ENCODE measurements at regions not wholly inside any gene's neighbourhood (a gene's known extent, or its start where the extent isn't known, plus 50 kb on each side); places are given as distances from the start of the nearest gene placed in this dataset.

GRCh38 chr14:104320611-104321086 is 182.3 kb downstream of the KIF26A start:
- no peak for DNase-seq (ENCODE audit: insufficient read length)
- TF ChIP-seq POLR2AphosphoS5 (IDR thresholded peaks at IDR 0.05; ENCODE audit: low read depth, low read length) (no peak), POLR2A (IDR thresholded peaks at IDR 0.05; ENCODE audit: low read depth, low read length) (no peak), TAF1 (IDR thresholded peaks at IDR 0.05; ENCODE audit: borderline replicate concordance, low read depth, low read length) (no peak)
- no peak for FAIRE-seq

GRCh38 chr14:104321088-104321801 is 182.9 kb downstream of the KIF26A start:
- DNase-seq (ENCODE audit: insufficient read length) (no peak), FAIRE-seq (no peak)
- TF ChIP-seq TAF1 (IDR thresholded peaks at IDR 0.05; ENCODE audit: borderline replicate concordance, low read depth, low read length) (no peak), POLR2A (IDR thresholded peaks at IDR 0.05; ENCODE audit: low read depth, low read length) (no peak), POLR2AphosphoS5 (IDR thresholded peaks at IDR 0.05; ENCODE audit: low read depth, low read length) (no peak)

- TF ChIP-seq POLR2A (IDR thresholded peaks at IDR 0.05; ENCODE audit: low read depth, low read length) (no peak), POLR2AphosphoS5 (IDR thresholded peaks at IDR 0.05; ENCODE audit: low read depth, low read length) (no peak), TAF1 (IDR thresholded peaks at IDR 0.05; ENCODE audit: borderline replicate concordance, low read depth, low read length) (no peak)
- DNase-seq (ENCODE audit: insufficient read length) (no peak), FAIRE-seq (no peak)
Measured at GRCh38 chr14:104321802-104322130, 183.4 kb downstream of the KIF26A start.

- no peak for DNase-seq (ENCODE audit: insufficient read length)
- no peak for FAIRE-seq
- TF ChIP-seq POLR2A (IDR thresholded peaks at IDR 0.05; ENCODE audit: low read depth, low read length), result no peak
- no peak for TF ChIP-seq TAF1 (IDR thresholded peaks at IDR 0.05; ENCODE audit: borderline replicate concordance, low read depth, low read length)
- TF ChIP-seq POLR2AphosphoS5 (IDR thresholded peaks at IDR 0.05; ENCODE audit: low read depth, low read length), result no peak
Measured at GRCh38 chr14:104322531-104323366, 184.4 kb downstream of the KIF26A start.

GRCh38 chr14:104323551-104324175 is 185.3 kb downstream of the KIF26A start:
- TF ChIP-seq TAF1 (IDR thresholded peaks at IDR 0.05; ENCODE audit: borderline replicate concordance, low read depth, low read length), result no peak
- no peak for TF ChIP-seq POLR2AphosphoS5 (IDR thresholded peaks at IDR 0.05; ENCODE audit: low read depth, low read length)
- TF ChIP-seq POLR2A (IDR thresholded peaks at IDR 0.05; ENCODE audit: low read depth, low read length), result no peak
- no peak for FAIRE-seq
- DNase-seq (ENCODE audit: insufficient read length), result no peak

- TF ChIP-seq POLR2A (IDR thresholded peaks at IDR 0.05; ENCODE audit: low read depth, low read length) (no peak), TAF1 (IDR thresholded peaks at IDR 0.05; ENCODE audit: borderline replicate concordance, low read depth, low read length) (no peak), POLR2AphosphoS5 (IDR thresholded peaks at IDR 0.05; ENCODE audit: low read depth, low read length) (no peak)
- FAIRE-seq (no peak), DNase-seq (ENCODE audit: insufficient read length) (no peak)
Measured at GRCh38 chr14:104326848-104327247, 188.5 kb downstream of the KIF26A start.

- FAIRE-seq (no peak), DNase-seq (ENCODE audit: insufficient read length) (no peak)
Measured at GRCh38 chr14:104328607-104329006, 190.2 kb downstream of the KIF26A start.

GRCh38 chr14:104329793-104330192 is 191.4 kb downstream of the KIF26A start:
- FAIRE-seq (no peak), DNase-seq (ENCODE audit: insufficient read length) (no peak)
- TF ChIP-seq POLR2AphosphoS5 (IDR thresholded peaks at IDR 0.05; ENCODE audit: low read depth, low read length), result no peak
- no peak for TF ChIP-seq TAF1 (IDR thresholded peaks at IDR 0.05; ENCODE audit: borderline replicate concordance, low read depth, low read length)
- no peak for TF ChIP-seq POLR2A (IDR thresholded peaks at IDR 0.05; ENCODE audit: low read depth, low read length)

More at GRCh38 chr14:104328607-104329006, 190.2 kb downstream of the KIF26A start:
- TF ChIP-seq POLR2AphosphoS5 (IDR thresholded peaks at IDR 0.05; ENCODE audit: low read depth, low read length) (no peak), POLR2A (IDR thresholded peaks at IDR 0.05; ENCODE audit: low read depth, low read length) (no peak), TAF1 (IDR thresholded peaks at IDR 0.05; ENCODE audit: borderline replicate concordance, low read depth, low read length) (no peak)

- FAIRE-seq (no peak), DNase-seq (ENCODE audit: insufficient read length) (no peak)
- TF ChIP-seq TAF1 (IDR thresholded peaks at IDR 0.05; ENCODE audit: borderline replicate concordance, low read depth, low read length), result no peak
- no peak for TF ChIP-seq POLR2AphosphoS5 (IDR thresholded peaks at IDR 0.05; ENCODE audit: low read depth, low read length)
- TF ChIP-seq POLR2A (IDR thresholded peaks at IDR 0.05; ENCODE audit: low read depth, low read length), result no peak
Measured at GRCh38 chr14:104331871-104332605, 193.7 kb downstream of the KIF26A start.

GRCh38 chr14:104332634-104333270 is 194.4 kb downstream of the KIF26A start:
- no peak for FAIRE-seq
- TF ChIP-seq TAF1 (IDR thresholded peaks at IDR 0.05; ENCODE audit: borderline replicate concordance, low read depth, low read length) (no peak), POLR2A (IDR thresholded peaks at IDR 0.05; ENCODE audit: low read depth, low read length) (no peak), POLR2AphosphoS5 (IDR thresholded peaks at IDR 0.05; ENCODE audit: low read depth, low read length) (no peak)
- no peak for DNase-seq (ENCODE audit: insufficient read length)

All from GM12892 (cell line).